GM21723 (cell line): ENCODE measurements at regions not wholly inside any gene's neighbourhood (a gene's known extent, or its start where the extent isn't known, plus 50 kb on each side); places are given as distances from the start of the nearest gene placed in this dataset.
"Not testable (repeated sequence)": the region's sequence is repeated elsewhere in the genome, so short reads cannot be mapped to it uniquely, and the experiment has no call there.

ENCODE experiments used
- ATAC-seq: cut with Tn5 transposase; IDR thresholded peaks from one replicate; pipeline ENCODE4 v1.9.1; 2021; ENCODE audit warnings: mild to moderate bottlenecking, moderate library complexity; ENCODE audit not compliant: unreplicated experiment

- no peak for ATAC-seq
Measured at GRCh38 chr2:175619179-175620045, 382.7 kb downstream of the LNPK start.

GRCh38 chr2:175612280-175612679, 389.8 kb downstream of the LNPK start:
- no peak for ATAC-seq

- no peak for ATAC-seq
Measured at GRCh38 chr2:175606010-175606841, 395.8 kb downstream of the LNPK start.

GRCh38 chr2:175605640-175606009, 396.4 kb downstream of the LNPK start:
- no peak for ATAC-seq

- no peak for ATAC-seq
Measured at GRCh38 chr2:175601969-175602368, 400.1 kb downstream of the LNPK start.

- no peak for ATAC-seq
Measured at GRCh38 chr2:175599966-175600831, 401.9 kb downstream of the LNPK start.

- no peak for ATAC-seq
Measured at GRCh38 chr2:175597286-175597685, 404.8 kb downstream of the LNPK start.

- ATAC-seq: no peak
Measured at GRCh38 chr2:175595139-175595538, 406.9 kb downstream of the LNPK start.

GRCh38 chr2:175593686-175594525, 408.2 kb downstream of the LNPK start:
- ATAC-seq: not testable (repeated sequence)

- ATAC-seq: not testable (repeated sequence)
Measured at GRCh38 chr2:175588213-175588612, 406.7 kb upstream of the ATP5MC3 start.

- ATAC-seq: no peak
Measured at GRCh38 chr2:175585496-175585895, 404.0 kb upstream of the ATP5MC3 start.

- ATAC-seq: no peak
Measured at GRCh38 chr2:175580652-175581051, 399.1 kb upstream of the ATP5MC3 start.

GRCh38 chr2:175579646-175580045, 398.1 kb upstream of the ATP5MC3 start:
- no peak for ATAC-seq

GRCh38 chr2:175577368-175577970, 396.0 kb upstream of the ATP5MC3 start:
- no peak for ATAC-seq

- no peak for ATAC-seq
Measured at GRCh38 chr2:175576875-175577274, 395.4 kb upstream of the ATP5MC3 start.

GRCh38 chr2:175576270-175576669, 394.8 kb upstream of the ATP5MC3 start:
- no peak for ATAC-seq

- peak; percentile 99 for ATAC-seq
Measured at GRCh38 chr2:175575346-175576258, 394.1 kb upstream of the ATP5MC3 start.

- no peak for ATAC-seq
Measured at GRCh38 chr2:175574069-175574468, 392.6 kb upstream of the ATP5MC3 start.
